Loucy (cell line): ENCODE measurements at regions not wholly inside any gene's neighbourhood (a gene's known extent, or its start where the extent isn't known, plus 50 kb on each side); places are given as distances from the start of the nearest gene placed in this dataset.

Experiments
- H2AFZ ChIP-seq: fragments of 200-600 bp; sonication (generic); 2 replicates; pipeline ENCODE4 v1.6.0; 2016; ENCODE audit warnings: antibody characterized with exemption, mild to moderate bottlenecking, low read length, moderate library complexity
- H3F3A ChIP-seq: fragments of 200-600 bp; 2 replicates; pipeline ENCODE4 v1.6.0; 2016; ENCODE audit warnings: antibody characterized with exemption, low read depth, mild to moderate bottlenecking
- H3K27me3 ChIP-seq: fragments of 200-600 bp; sonication (generic); 2 replicates; pipeline ENCODE4 v1.6.1; 2014; ENCODE audit warnings: low read length, mild to moderate bottlenecking; ENCODE audit not compliant: insufficient read depth, poor library complexity, severe bottlenecking
- H3K36me3 ChIP-seq: fragments of 200-600 bp; sonication (generic); 2 replicates; pipeline ENCODE4 v1.6.1; 2016; ENCODE audit warnings: low read length; ENCODE audit not compliant: insufficient read depth
- H3K4me1 ChIP-seq: fragments of 200-600 bp; sonication (generic); 2 replicates; pipeline ENCODE4 v1.5.1; 2014; ENCODE audit warnings: low read length, mild to moderate bottlenecking; ENCODE audit not compliant: insufficient read depth, poor library complexity, severe bottlenecking
- H3K4me2 ChIP-seq: fragments of 200-600 bp; sonication (generic); 2 replicates; pipeline ENCODE4 v1.6.0; 2014; ENCODE audit warnings: antibody characterized with exemption, low read length, low read depth, mild to moderate bottlenecking; ENCODE audit not compliant: poor library complexity, severe bottlenecking
- H3K4me3 ChIP-seq: fragments of 200-600 bp; sonication (generic); 2 replicates; pipeline ENCODE4 v1.5.1; 2014; ENCODE audit warnings: low read length, mild to moderate bottlenecking, mixed read lengths; ENCODE audit not compliant: poor library complexity, severe bottlenecking
- H3K79me2 ChIP-seq: fragments of 200-600 bp; sonication (generic); 2 replicates; pipeline ENCODE4 v1.6.1; 2014; ENCODE audit warnings: low read length; ENCODE audit not compliant: insufficient read depth
- H3K9ac ChIP-seq: fragments of 200-600 bp; sonication (generic); 2 replicates; pipeline ENCODE4 v1.6.0; 2014; ENCODE audit warnings: mild to moderate bottlenecking, low read depth, low read length, moderate library complexity; ENCODE audit not compliant: poor library complexity, severe bottlenecking
- H3K9me2 ChIP-seq: fragments of 200-600 bp; sonication (generic); replicated peaks from 2 replicates; pipeline ENCODE4 v1.6.1; 2016; ENCODE audit warnings: low read depth, low read length, mixed read lengths
- H3K9me3 ChIP-seq: fragments of 200-600 bp; sonication (generic); 2 replicates; pipeline ENCODE4 v1.6.1; 2014; ENCODE audit warnings: mild to moderate bottlenecking, antibody characterized with exemption, low read length, low read depth; ENCODE audit not compliant: insufficient read depth
- H4K20me1 ChIP-seq: fragments of 200-600 bp; sonication (generic); 2 replicates; pipeline ENCODE4 v1.6.0; 2014; ENCODE audit warnings: antibody characterized with exemption, low read length, mild to moderate bottlenecking; ENCODE audit not compliant: insufficient read depth, poor library complexity, severe bottlenecking
- CTCF ChIP-seq: fragments of 200-600 bp; sonication (generic); conservative IDR thresholded peaks from 2 replicates; pipeline ENCODE4 v1.5.1; 2014; ENCODE audit warnings: mild to moderate bottlenecking, antibody characterized with exemption, low read length
- EZH2phosphoT487 ChIP-seq: fragments of 200-600 bp; IDR thresholded peaks from 2 replicates; pipeline ENCODE4 v1.6.1; 2018; ENCODE audit warnings: antibody characterized with exemption, mild to moderate bottlenecking, moderate library complexity, borderline replicate concordance

- no peak overlapping the region for H3K4me3 ChIP-seq
- no peak overlapping the region for H3K4me2 ChIP-seq
- no peaks in the 10 kb centered on the region for H3K9me3 ChIP-seq
- no peaks in the 10 kb centered on the region for H4K20me1 ChIP-seq
- no peak overlapping the region for H3K9ac ChIP-seq
- no peaks in the 10 kb centered on the region for H3K36me3 ChIP-seq
- peaks cover 14% of the 10 kb centered on the region for H3K4me1 ChIP-seq
- H2AFZ ChIP-seq, result no peak overlapping the region
- H3K9me2 ChIP-seq, result no peaks in the 10 kb centered on the region
- TF ChIP-seq EZH2phosphoT487 (no peak), CTCF (no peak)
- H3K79me2 ChIP-seq, result no peaks in the 10 kb centered on the region
- H3F3A ChIP-seq, result no peaks in the 10 kb centered on the region
- H3K27me3 ChIP-seq, result no peaks in the 10 kb centered on the region
Observed at GRCh38 chr2:12286347-12286746, 430.4 kb upstream of the TRIB2 start.

GRCh38 chr2:12287220-12287751, 429.4 kb upstream of the TRIB2 start:
- Histone ChIP-seq H3K9me3 (no peaks in the 10 kb centered on the region), H3K79me2 (no peaks in the 10 kb centered on the region), H3K9me2 (no peaks in the 10 kb centered on the region), H4K20me1 (no peaks in the 10 kb centered on the region), H2AFZ (no peak overlapping the region), H3F3A (no peaks in the 10 kb centered on the region), H3K27me3 (no peaks in the 10 kb centered on the region), H3K4me2 (no peak overlapping the region), H3K36me3 (no peaks in the 10 kb centered on the region), H3K4me1 (peaks cover 14% of the 10 kb centered on the region), H3K9ac (no peak overlapping the region), H3K4me3 (no peak overlapping the region)
- TF ChIP-seq EZH2phosphoT487, result no peak
- TF ChIP-seq CTCF, result no peak

- Histone ChIP-seq H3K4me3 (no peak overlapping the region), H3K4me2 (no peak overlapping the region), H3K36me3 (no peaks in the 10 kb centered on the region), H2AFZ (no peak overlapping the region), H3F3A (no peaks in the 10 kb centered on the region), H3K9ac (no peak overlapping the region), H4K20me1 (no peaks in the 10 kb centered on the region), H3K79me2 (no peaks in the 10 kb centered on the region), H3K9me2 (no peaks in the 10 kb centered on the region), H3K4me1 (peaks cover 14% of the 10 kb centered on the region), H3K27me3 (no peaks in the 10 kb centered on the region), H3K9me3 (no peaks in the 10 kb centered on the region)
- TF ChIP-seq CTCF (no peak), EZH2phosphoT487 (no peak)
Observed at GRCh38 chr2:12288048-12288447, 428.7 kb upstream of the TRIB2 start.
